Neutrophil (primary cell): ENCODE measurements at regions not wholly inside any gene's neighbourhood (a gene's known extent, or its start where the extent isn't known, plus 50 kb on each side); places are given as distances from the start of the nearest gene placed in this dataset.

Experiments used
- H3K27ac ChIP-seq: fragments of 200-600 bp; sonication (generic); 2 replicates; pipeline ENCODE4 v1.5.1; 2016; ENCODE audit warnings: mild to moderate bottlenecking, moderate library complexity
- H3K27me3 ChIP-seq: fragments of 200-600 bp; sonication (generic); 2 replicates; pipeline ENCODE4 v1.6.0; 2016; ENCODE audit warnings: mild to moderate bottlenecking
- H3K36me3 ChIP-seq: fragments of 200-600 bp; sonication (generic); 2 replicates; pipeline ENCODE4 v1.5.1; 2017
- H3K4me1 ChIP-seq, 2 experiments: fragments of 200-600 bp in 1 of 2; sonication (generic) in 1 of 2; 1 replicate in 1 of 2; 2 replicates in 1 of 2; pipeline versions ENCODE4 v1.5.1 to v1.6.1; 2013 to 2016; ENCODE audit warnings: low read depth in 1 of 2, low read length in 1 of 2, mild to moderate bottlenecking in 1 of 2, moderate library complexity in 1 of 2; ENCODE audit not compliant: control insufficient read depth in 1 of 2, insufficient read depth in 1 of 2
- H3K4me3 ChIP-seq, 2 experiments: fragments of 200-600 bp in 1 of 2; sonication (generic) in 1 of 2; 1 replicate in 1 of 2; 2 replicates in 1 of 2; pipeline ENCODE4 v1.5.1; 2013 to 2016; ENCODE audit warnings: low read depth in 1 of 2, low read length in 1 of 2, mild to moderate bottlenecking in 1 of 2, moderate library complexity in 1 of 2
- H3K9me3 ChIP-seq: fragments of 200-600 bp; sonication (generic); 2 replicates; pipeline ENCODE4 v1.5.1; 2016
- TF ChIP-seq, protein P1 (sequence below): fragments of 200-600 bp; sonication (generic); IDR thresholded peaks from 2 replicates; pipeline ENCODE4 v1.5.1; 2016; ENCODE audit warnings: antibody characterized with exemption

- no peaks in the 10 kb centered on the region for H3K36me3 ChIP-seq
- TF ChIP-seq, protein P1, sequence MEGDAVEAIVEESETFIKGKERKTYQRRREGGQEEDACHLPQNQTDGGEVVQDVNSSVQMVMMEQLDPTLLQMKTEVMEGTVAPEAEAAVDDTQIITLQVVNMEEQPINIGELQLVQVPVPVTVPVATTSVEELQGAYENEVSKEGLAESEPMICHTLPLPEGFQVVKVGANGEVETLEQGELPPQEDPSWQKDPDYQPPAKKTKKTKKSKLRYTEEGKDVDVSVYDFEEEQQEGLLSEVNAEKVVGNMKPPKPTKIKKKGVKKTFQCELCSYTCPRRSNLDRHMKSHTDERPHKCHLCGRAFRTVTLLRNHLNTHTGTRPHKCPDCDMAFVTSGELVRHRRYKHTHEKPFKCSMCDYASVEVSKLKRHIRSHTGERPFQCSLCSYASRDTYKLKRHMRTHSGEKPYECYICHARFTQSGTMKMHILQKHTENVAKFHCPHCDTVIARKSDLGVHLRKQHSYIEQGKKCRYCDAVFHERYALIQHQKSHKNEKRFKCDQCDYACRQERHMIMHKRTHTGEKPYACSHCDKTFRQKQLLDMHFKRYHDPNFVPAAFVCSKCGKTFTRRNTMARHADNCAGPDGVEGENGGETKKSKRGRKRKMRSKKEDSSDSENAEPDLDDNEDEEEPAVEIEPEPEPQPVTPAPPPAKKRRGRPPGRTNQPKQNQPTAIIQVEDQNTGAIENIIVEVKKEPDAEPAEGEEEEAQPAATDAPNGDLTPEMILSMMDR = no peak
- H3K4me1 ChIP-seq = no peaks in the 10 kb centered on the region
- no peaks in the 10 kb centered on the region for H3K9me3 ChIP-seq
- H3K27ac ChIP-seq = no peak overlapping the region
- H3K4me3 ChIP-seq = no peak overlapping the region
- peaks cover 5% of the 10 kb centered on the region for H3K27me3 ChIP-seq
Observed at GRCh38 chr9:7258688-7259396, 501.1 kb downstream of the KDM4C start.

GRCh38 chr9:7246917-7247522 lies 489.2 kb downstream of the KDM4C start:
- TF ChIP-seq, protein P1 = no peak
- H3K36me3 ChIP-seq = no peaks in the 10 kb centered on the region

GRCh38 chr9:7245976-7246580 lies 488.3 kb downstream of the KDM4C start:
- Histone ChIP-seq H3K9me3 (no peaks in the 10 kb centered on the region), H3K27me3 (peaks cover 11% of the 10 kb centered on the region), H3K4me1 (no peaks in the 10 kb centered on the region), H3K4me3 (no peak overlapping the region), H3K27ac (no peak overlapping the region), H3K36me3 (no peaks in the 10 kb centered on the region)
- TF ChIP-seq, protein P1 = no peak

More at GRCh38 chr9:7246917-7247522, 489.2 kb downstream of the KDM4C start:
- Histone ChIP-seq H3K27ac (no peak overlapping the region), H3K4me3 (no peak overlapping the region), H3K4me1 (no peaks in the 10 kb centered on the region), H3K27me3 (peaks cover 11% of the 10 kb centered on the region), H3K9me3 (no peaks in the 10 kb centered on the region)

- Histone ChIP-seq H3K27me3 (peaks cover 11% of the 10 kb centered on the region), H3K36me3 (no peaks in the 10 kb centered on the region), H3K9me3 (no peaks in the 10 kb centered on the region), H3K27ac (no peak overlapping the region), H3K4me3 (no peak overlapping the region), H3K4me1 (no peaks in the 10 kb centered on the region)
- TF ChIP-seq, protein P1 = no peak
Observed at GRCh38 chr9:7243838-7244237, 486.1 kb downstream of the KDM4C start.

DNA sequence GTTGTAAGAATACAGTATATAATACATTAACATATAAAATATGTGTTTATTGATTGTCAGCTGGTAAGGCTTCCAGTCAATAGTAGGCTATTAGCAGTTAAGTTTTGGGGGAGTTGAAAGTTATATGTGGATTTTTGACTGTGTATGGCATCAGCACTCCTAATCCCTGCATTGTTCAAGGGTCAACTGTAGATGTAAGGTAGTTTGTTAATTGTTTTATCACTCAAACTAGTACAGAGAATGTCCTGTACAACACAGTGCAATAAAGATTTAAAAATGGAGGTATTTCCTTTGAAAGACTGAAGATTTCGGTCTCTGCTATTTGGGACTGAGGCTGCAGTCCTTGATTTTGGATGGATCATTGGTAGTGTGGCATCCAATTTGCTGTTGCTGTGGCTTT lies 484.4 kb downstream of the KDM4C start:
- Histone ChIP-seq H3K4me1 (no peaks in the 10 kb centered on the region), H3K27ac (no peak overlapping the region), H3K4me3 (no peak overlapping the region), H3K36me3 (no peaks in the 10 kb centered on the region), H3K9me3 (no peaks in the 10 kb centered on the region), H3K27me3 (peaks cover 20% of the 10 kb centered on the region)
- TF ChIP-seq, protein P1 = no peak
